Mesothelial cell of epicardium (in vitro differentiated cells): ENCODE measurements at regions not wholly inside any gene's neighbourhood (a gene's known extent, or its start where the extent isn't known, plus 50 kb on each side); places are given as distances from the start of the nearest gene placed in this dataset.

Source experiments
- DNase-seq, 2 experiments: peaks; one replicate each; pipeline ENCODE4 v3.0.0; 2021; ENCODE audit warnings: low spot score in 2 of 2; ENCODE audit not compliant: unreplicated experiment in 2 of 2
- H3K27ac Mint-ChIP-seq: 2 replicates; pipeline ENCODE4 v1.8.0; 2021; ENCODE audit warnings: mixed read lengths
- H3K27me3 Mint-ChIP-seq: 2 replicates; pipeline ENCODE4 v1.8.0; 2021; ENCODE audit warnings: low read depth, mixed read lengths
- H3K36me3 Mint-ChIP-seq: 2 replicates; pipeline ENCODE4 v1.8.0; 2021; ENCODE audit warnings: mixed read lengths
- H3K4me1 Mint-ChIP-seq: 2 replicates; pipeline ENCODE4 v1.8.0; 2021; ENCODE audit warnings: mixed read lengths
- H3K4me3 Mint-ChIP-seq: 2 replicates; pipeline ENCODE4 v1.8.0; 2021; ENCODE audit warnings: mild to moderate bottlenecking, moderate library complexity, mixed read lengths
- H3K9me3 Mint-ChIP-seq: 2 replicates; pipeline ENCODE4 v1.8.0; 2021; ENCODE audit warnings: mixed read lengths
- TF ChIP-seq, protein P1 (sequence below): fragments of 200-600 bp; sonication (generic); IDR thresholded peaks from one replicate; pipeline ENCODE4 v1.5.0; 2021; ENCODE audit warnings: antibody characterized with exemption; ENCODE audit not compliant: unreplicated experiment

DNA sequence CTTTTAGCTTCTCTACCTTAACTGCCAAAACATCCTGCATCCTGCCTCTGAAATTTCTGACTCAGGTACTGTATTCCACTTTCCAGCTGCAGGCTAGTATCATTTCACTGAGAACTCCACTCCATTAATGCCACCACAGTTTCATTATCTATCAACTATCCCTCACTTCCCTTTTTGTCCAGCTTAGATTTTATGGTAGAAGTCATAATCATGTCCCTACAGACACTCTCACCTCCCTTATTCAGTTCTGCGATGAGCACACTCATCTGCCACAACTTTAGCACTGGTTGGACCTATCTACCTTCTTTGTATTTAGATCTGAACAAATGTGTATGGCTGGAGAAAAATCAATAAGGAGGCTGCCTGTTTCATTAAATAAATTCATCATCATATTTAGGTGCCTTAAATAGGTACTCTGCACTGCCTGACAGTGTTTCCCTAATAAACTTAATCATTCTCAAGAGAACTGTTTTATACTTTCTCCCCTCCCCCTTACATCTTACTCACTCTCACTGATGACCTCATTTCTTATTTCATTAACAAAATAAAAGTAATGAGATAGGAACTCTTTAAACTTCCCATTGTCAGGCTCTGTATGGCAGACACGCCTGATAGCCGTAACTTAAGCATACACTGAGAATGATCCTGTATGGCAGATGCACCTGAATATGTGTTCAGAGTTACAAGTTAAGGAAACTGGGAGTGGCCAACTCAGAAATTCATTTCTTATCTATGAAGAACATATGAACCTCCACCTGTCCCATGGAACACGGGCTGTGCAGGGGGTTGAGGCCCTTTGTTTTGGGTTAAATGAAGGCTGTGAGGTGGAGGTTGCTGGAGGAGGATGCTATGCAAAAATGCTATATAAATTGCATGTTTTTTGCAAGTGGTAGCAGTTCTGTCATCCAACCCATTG is 95.3 kb upstream of the MAN1A1 start:
- TF ChIP-seq, protein P1, sequence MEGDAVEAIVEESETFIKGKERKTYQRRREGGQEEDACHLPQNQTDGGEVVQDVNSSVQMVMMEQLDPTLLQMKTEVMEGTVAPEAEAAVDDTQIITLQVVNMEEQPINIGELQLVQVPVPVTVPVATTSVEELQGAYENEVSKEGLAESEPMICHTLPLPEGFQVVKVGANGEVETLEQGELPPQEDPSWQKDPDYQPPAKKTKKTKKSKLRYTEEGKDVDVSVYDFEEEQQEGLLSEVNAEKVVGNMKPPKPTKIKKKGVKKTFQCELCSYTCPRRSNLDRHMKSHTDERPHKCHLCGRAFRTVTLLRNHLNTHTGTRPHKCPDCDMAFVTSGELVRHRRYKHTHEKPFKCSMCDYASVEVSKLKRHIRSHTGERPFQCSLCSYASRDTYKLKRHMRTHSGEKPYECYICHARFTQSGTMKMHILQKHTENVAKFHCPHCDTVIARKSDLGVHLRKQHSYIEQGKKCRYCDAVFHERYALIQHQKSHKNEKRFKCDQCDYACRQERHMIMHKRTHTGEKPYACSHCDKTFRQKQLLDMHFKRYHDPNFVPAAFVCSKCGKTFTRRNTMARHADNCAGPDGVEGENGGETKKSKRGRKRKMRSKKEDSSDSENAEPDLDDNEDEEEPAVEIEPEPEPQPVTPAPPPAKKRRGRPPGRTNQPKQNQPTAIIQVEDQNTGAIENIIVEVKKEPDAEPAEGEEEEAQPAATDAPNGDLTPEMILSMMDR, result no peak
- Mint-ChIP-seq H3K4me3 (no peak overlapping the region), H3K9me3 (no peaks in the 10 kb centered on the region), H3K27me3 (no peaks in the 10 kb centered on the region), H3K27ac (no peak overlapping the region), H3K36me3 (no peaks in the 10 kb centered on the region), H3K4me1 (peaks cover 28% of the 10 kb centered on the region)
- no peak for DNase-seq

DNA sequence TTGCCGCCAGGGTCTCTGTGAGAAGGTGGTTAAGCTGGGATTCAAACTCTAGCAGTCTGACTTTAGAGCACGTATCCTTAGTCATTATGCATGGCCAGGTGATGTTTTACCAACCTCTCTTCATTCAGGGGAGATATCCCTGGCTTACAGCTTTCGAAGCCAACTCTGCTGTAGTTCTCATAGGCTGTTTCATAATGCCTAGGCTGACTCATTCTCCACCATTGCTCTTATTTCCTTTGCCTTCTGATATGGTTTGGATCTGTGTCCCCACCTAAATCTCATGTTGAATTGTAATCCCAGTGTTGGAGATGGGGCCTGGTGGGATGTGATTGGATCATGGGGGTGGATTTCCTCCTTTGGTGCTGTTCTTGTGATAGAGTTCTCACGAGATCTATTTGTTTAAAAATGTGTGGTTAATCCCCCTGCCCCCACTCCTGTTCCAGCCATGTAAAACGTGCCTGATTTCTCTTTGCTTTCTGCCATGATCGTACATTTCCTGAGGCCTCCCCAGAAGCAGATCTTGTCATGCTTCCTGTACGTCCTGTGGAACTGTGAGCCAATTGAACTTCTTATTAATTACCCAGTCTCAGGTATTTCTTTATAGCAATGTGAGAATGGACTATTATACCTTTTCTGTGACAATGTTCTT is 94.6 kb upstream of the MAN1A1 start:
- no peak overlapping the region for H3K27ac Mint-ChIP-seq

DNA sequence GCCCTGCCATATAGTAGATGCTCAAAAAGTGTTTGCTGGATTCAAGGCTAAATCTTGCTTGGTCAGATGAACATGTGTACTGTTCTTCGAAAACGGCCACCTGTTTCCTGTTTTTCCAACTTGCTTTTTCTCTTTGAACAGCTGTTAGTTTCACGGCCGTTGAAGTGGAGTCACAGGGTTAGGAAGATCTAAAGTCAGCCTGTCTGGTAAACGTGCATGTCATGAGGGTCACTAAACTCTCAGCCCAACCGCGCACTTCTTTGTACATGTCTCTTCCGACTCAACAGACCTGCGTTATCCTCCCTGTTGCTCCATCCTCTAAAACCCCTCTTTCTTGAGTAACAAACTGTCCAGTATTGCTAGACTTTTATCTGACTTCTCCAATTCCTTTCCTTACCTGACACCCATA is 93.2 kb upstream of the MAN1A1 start:
- Mint-ChIP-seq H3K27me3 (no peaks in the 10 kb centered on the region), H3K9me3 (no peaks in the 10 kb centered on the region), H3K4me3 (no peak overlapping the region), H3K27ac (no peak overlapping the region), H3K36me3 (no peaks in the 10 kb centered on the region), H3K4me1 (peaks cover 15% of the 10 kb centered on the region)
- TF ChIP-seq, protein P1, result no peak
- no peak for DNase-seq

More for the DNA sequence above, 94.6 kb upstream of the MAN1A1 start:
- Mint-ChIP-seq H3K27me3 (no peaks in the 10 kb centered on the region), H3K4me3 (no peak overlapping the region), H3K36me3 (no peaks in the 10 kb centered on the region), H3K9me3 (no peaks in the 10 kb centered on the region), H3K4me1 (peaks cover 20% of the 10 kb centered on the region)
- DNase-seq, result no peak
- TF ChIP-seq, protein P1, result no peak

DNA sequence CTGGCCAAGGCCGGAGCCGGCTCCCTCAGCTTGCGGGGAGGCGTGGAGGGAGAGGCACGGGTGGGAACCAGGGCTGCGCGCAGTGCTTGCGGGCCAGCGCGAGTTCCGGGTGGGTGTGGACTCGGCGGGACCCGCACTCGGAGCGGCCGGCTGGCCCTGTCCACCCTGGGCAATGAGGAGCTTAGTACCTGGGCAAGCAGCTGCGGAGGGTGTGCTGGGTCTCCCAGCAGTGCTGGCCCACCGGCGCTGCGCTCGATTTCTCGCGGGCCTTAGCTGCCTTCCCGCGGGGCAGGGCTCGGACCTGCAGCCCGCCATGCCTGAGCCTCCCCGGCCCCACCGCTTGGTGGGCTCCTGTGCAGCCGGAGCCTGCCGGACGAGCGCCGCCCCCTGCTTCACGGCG is 91.4 kb upstream of the MAN1A1 start:
- H3K9me3 Mint-ChIP-seq, result no peaks in the 10 kb centered on the region
- H3K27ac Mint-ChIP-seq, result no peak overlapping the region
- no peak overlapping the region for H3K4me3 Mint-ChIP-seq
- TF ChIP-seq, protein P1, result no peak
- H3K4me1 Mint-ChIP-seq, result peaks cover 4% of the 10 kb centered on the region
- no peaks in the 10 kb centered on the region for H3K27me3 Mint-ChIP-seq
- DNase-seq, result no peak
- no peaks in the 10 kb centered on the region for H3K36me3 Mint-ChIP-seq

DNA sequence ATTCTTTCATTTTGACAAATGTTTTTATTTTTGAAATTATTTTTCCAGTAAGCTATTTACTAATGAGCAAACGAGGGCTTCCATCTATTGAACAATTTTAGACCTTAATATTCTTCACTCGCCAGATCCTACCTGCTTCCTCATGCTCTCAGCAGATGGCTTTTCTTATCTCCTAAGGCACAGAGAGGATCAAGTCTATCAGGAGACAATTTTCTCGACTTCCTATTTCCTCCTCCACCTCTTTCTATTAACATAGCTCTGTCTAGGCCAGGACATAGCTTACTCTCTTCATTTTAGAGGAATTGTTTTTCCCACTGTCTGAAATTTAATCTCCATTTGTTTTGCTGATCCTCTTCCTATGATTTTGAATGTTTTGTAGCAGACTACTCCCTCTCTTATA is 87.0 kb upstream of the MAN1A1 start:
- TF ChIP-seq, protein P1, result no peak
- H3K36me3 Mint-ChIP-seq, result no peaks in the 10 kb centered on the region

More for the DNA sequence above, 87.0 kb upstream of the MAN1A1 start:
- Mint-ChIP-seq H3K27ac (no peak overlapping the region), H3K9me3 (no peaks in the 10 kb centered on the region), H3K4me3 (no peak overlapping the region), H3K27me3 (no peaks in the 10 kb centered on the region), H3K4me1 (peaks cover 6% of the 10 kb centered on the region)
- DNase-seq, result no peak
